Nephron progenitor cell (in vitro differentiated cells): ENCODE measurements at regions not wholly inside any gene's neighbourhood (a gene's known extent, or its start where the extent isn't known, plus 50 kb on each side); places are given as distances from the start of the nearest gene placed in this dataset.

Experiments
- DNase-seq: peaks from one replicate; pipeline ENCODE4 v3.0.0; 2021
- H3K27ac Mint-ChIP-seq: 2 replicates; pipeline ENCODE4 v1.8.0; 2021; ENCODE audit warnings: mild to moderate bottlenecking, moderate library complexity, mixed read lengths
- H3K27me3 Mint-ChIP-seq: 2 replicates; pipeline ENCODE4 v1.8.0; 2021; ENCODE audit warnings: mild to moderate bottlenecking, low read depth, mixed read lengths; ENCODE audit not compliant: poor library complexity
- H3K36me3 Mint-ChIP-seq: 2 replicates; pipeline ENCODE4 v1.8.0; 2021; ENCODE audit warnings: low read depth, mixed read lengths
- H3K4me1 Mint-ChIP-seq: 2 replicates; pipeline ENCODE4 v1.8.0; 2021; ENCODE audit warnings: mixed read lengths
- H3K4me3 Mint-ChIP-seq: 2 replicates; pipeline ENCODE4 v1.8.0; 2021; ENCODE audit warnings: mild to moderate bottlenecking, moderate library complexity, mixed read lengths
- H3K9me3 Mint-ChIP-seq: 2 replicates; pipeline ENCODE4 v1.8.0; 2021; ENCODE audit warnings: mild to moderate bottlenecking, moderate library complexity, mixed read lengths
- TF ChIP-seq, protein P1 (sequence below): fragments of 200-600 bp; sonication (generic); IDR thresholded peaks from 2 replicates; pipeline ENCODE4 v1.5.0; 2021; ENCODE audit warnings: antibody characterized with exemption

DNA sequence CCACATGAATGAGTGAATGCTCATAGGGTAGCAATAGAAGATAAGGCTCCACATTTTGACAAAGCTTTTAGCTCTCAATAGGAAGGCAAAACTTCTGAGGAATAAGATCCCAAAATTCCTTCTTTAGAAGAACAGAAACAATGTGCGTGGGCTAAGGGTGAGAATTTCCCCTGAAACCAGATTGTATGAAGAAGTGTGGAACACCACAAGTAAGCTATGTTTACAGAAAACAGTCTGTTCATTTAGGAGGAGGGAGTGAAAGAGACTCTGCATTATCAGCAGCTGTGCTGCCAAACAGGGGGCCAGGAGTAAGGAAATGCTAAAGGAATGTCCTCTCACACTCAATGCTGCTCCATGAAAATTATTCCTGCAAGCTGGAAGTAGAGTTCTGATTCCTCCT, 851.6 kb downstream of the CENPC start:
- TF ChIP-seq, protein P1, sequence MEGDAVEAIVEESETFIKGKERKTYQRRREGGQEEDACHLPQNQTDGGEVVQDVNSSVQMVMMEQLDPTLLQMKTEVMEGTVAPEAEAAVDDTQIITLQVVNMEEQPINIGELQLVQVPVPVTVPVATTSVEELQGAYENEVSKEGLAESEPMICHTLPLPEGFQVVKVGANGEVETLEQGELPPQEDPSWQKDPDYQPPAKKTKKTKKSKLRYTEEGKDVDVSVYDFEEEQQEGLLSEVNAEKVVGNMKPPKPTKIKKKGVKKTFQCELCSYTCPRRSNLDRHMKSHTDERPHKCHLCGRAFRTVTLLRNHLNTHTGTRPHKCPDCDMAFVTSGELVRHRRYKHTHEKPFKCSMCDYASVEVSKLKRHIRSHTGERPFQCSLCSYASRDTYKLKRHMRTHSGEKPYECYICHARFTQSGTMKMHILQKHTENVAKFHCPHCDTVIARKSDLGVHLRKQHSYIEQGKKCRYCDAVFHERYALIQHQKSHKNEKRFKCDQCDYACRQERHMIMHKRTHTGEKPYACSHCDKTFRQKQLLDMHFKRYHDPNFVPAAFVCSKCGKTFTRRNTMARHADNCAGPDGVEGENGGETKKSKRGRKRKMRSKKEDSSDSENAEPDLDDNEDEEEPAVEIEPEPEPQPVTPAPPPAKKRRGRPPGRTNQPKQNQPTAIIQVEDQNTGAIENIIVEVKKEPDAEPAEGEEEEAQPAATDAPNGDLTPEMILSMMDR, result no peak

DNA sequence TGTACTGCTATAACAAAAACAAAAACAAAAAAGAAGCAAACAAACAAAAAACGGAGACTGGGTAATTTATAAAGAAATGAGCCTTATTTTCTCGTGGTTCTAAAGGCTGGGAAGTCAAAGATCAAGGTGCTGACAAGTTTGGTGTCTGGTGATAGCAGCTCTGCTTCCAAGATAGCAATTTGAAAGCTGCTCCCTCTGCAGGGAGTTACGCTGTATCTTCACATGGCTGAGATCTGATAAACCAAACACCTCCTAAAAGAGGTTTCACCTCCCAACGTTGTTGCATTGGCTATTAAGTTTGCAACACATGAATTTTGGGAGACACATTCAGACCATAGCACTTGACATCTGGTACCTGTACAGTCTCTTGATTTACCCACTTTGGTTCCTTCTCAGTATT, 854.2 kb downstream of the CENPC start:
- no peak overlapping the region for H3K4me3 Mint-ChIP-seq
- peaks cover 5% of the 10 kb centered on the region for H3K4me1 Mint-ChIP-seq
- no peaks in the 10 kb centered on the region for H3K9me3 Mint-ChIP-seq
- TF ChIP-seq, protein P1, result no peak
- no peak overlapping the region for H3K27ac Mint-ChIP-seq
- no peak for DNase-seq
- no peaks in the 10 kb centered on the region for H3K27me3 Mint-ChIP-seq
- H3K36me3 Mint-ChIP-seq, result no peaks in the 10 kb centered on the region

More for the DNA sequence above, 851.6 kb downstream of the CENPC start:
- Mint-ChIP-seq H3K4me3 (no peak overlapping the region), H3K27me3 (no peaks in the 10 kb centered on the region), H3K27ac (no peak overlapping the region), H3K4me1 (peaks cover 5% of the 10 kb centered on the region), H3K9me3 (no peaks in the 10 kb centered on the region), H3K36me3 (no peaks in the 10 kb centered on the region)
- DNase-seq, result no peak

DNA sequence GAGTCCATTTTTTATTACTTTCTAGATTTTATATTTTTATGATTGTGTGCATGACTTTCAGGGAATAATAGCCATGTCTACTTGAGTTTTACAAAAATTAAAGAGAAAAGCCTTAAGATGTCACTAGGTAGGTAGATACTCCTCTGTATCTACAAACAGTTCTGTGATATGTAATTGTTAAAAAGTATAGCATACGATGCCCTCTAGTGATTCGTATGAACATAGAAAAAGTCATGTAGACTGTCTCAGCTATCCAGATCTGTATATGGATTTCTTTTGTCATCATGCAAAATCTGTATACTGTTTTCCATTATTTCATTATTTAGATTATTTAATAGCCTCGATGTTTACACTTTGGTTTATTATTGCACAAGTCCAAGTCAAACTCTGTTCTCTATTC, 856.6 kb downstream of the CENPC start:
- Mint-ChIP-seq H3K4me3 (no peak overlapping the region), H3K36me3 (no peaks in the 10 kb centered on the region), H3K9me3 (no peaks in the 10 kb centered on the region), H3K4me1 (no peaks in the 10 kb centered on the region), H3K27ac (no peak overlapping the region), H3K27me3 (no peaks in the 10 kb centered on the region)
- DNase-seq, result no peak
- TF ChIP-seq, protein P1, result no peak

DNA sequence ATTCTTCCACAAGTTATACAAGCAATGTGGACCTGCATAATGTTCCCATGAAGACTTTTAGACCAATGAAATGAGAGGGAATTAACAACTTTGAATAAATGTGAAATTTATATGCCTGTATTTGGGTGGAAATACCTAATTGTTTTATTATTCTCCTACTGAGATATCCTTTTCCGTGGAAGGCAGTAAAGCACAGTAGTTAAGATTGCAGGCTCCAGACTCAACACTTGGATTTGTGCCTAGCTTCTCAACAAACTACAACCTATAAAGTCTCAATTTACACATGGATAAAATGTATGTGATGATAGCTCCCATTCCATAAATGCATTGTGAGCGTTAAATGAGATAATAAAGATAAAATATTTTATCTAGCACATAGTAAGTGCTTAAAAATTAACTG, 857.8 kb downstream of the CENPC start:
- H3K27me3 Mint-ChIP-seq, result no peaks in the 10 kb centered on the region
- no peak for DNase-seq
- no peaks in the 10 kb centered on the region for H3K4me1 Mint-ChIP-seq
- no peak overlapping the region for H3K27ac Mint-ChIP-seq
- no peaks in the 10 kb centered on the region for H3K36me3 Mint-ChIP-seq
- no peaks in the 10 kb centered on the region for H3K9me3 Mint-ChIP-seq
- H3K4me3 Mint-ChIP-seq, result no peak overlapping the region
- TF ChIP-seq, protein P1, result no peak

DNA sequence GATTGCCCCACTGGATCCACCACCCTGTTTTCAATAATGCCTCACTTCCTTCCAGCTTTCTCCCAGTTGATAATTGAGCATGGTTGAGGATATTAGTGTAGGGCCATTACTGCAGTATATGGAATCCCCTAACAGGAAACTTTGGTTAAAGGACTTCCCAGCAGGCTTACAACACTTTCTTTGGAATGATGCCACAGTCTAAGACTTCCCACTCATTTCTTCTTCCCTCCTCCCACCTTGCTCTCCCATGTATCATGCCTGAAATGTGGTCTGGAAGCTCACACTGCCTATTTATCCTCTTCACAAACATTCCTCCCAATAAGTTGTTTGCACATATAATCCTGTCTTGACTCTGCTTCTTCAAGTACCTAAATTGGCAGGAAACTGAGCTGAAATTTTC, 863.3 kb downstream of the CENPC start:
- no peaks in the 10 kb centered on the region for H3K9me3 Mint-ChIP-seq
- H3K36me3 Mint-ChIP-seq, result no peaks in the 10 kb centered on the region
- no peaks in the 10 kb centered on the region for H3K27me3 Mint-ChIP-seq
- H3K27ac Mint-ChIP-seq, result no peak overlapping the region
- H3K4me3 Mint-ChIP-seq, result no peak overlapping the region
- TF ChIP-seq, protein P1, result no peak
- no peak for DNase-seq
- H3K4me1 Mint-ChIP-seq, result no peaks in the 10 kb centered on the region

DNA sequence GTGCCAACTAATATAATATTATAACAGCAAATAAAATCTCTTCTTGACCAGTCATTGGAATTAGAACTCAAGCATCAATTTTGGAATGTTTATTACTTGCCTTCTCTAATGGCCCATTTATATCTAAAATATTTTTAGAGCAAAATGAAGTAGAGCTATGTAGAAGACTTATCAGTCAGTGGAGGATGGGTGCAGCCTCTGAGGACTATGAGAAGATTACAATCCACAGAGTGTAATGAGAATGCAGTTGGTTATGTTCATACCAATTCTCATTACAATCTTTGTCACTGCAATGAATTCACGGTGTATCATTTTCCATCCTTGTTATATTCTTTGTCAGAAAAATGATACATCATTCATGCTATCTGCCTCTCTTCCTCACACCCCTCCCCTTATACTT, 878.1 kb downstream of the CENPC start:
- no peaks in the 10 kb centered on the region for H3K4me1 Mint-ChIP-seq

More for the DNA sequence above, 878.1 kb downstream of the CENPC start:
- Mint-ChIP-seq H3K27ac (no peak overlapping the region), H3K4me3 (no peak overlapping the region), H3K36me3 (no peaks in the 10 kb centered on the region), H3K9me3 (no peaks in the 10 kb centered on the region), H3K27me3 (no peaks in the 10 kb centered on the region)
- DNase-seq, result no peak
- TF ChIP-seq, protein P1, result no peak
